Epithelial cell of esophagus (primary cell): ENCODE measurements at regions not wholly inside any gene's neighbourhood (a gene's known extent, or its start where the extent isn't known, plus 50 kb on each side); places are given as distances from the start of the nearest gene placed in this dataset.

Experiments
- DNase-seq: peaks from one replicate; pipeline ENCODE4 v3.0.0; 2010; ENCODE audit warnings: low read depth
- H3K4me3 ChIP-seq: 2 replicates; pipeline ENCODE4 v1.5.1; 2011; ENCODE audit warnings: mild to moderate bottlenecking, low read length, control low read depth
- CTCF ChIP-seq: IDR thresholded peaks from 2 replicates; pipeline ENCODE4 v1.5.1; 2011; ENCODE audit warnings: low read depth, mild to moderate bottlenecking, low read length, control low read depth, inconsistent platforms; ENCODE audit not compliant: insufficient read depth; ENCODE audit errors: missing control alignments

GRCh38 chr4:31598639-31599038 is 878.5 kb downstream of the PCDH7 start:
- no peak overlapping the region for H3K4me3 ChIP-seq
- no peak for TF ChIP-seq CTCF
- peak; percentile 1 for DNase-seq

- H3K4me3 ChIP-seq, result no peak overlapping the region
- TF ChIP-seq CTCF, result no peak
- no peak for DNase-seq
These were observed 881.6 kb downstream of the PCDH7 start for GRCh38 chr4:31601793-31602192.

- peak; percentile 7 for DNase-seq
- TF ChIP-seq CTCF, result no peak
These were observed 893.9 kb downstream of the PCDH7 start for GRCh38 chr4:31613946-31614623.

GRCh38 chr4:31617667-31618066 is 897.5 kb downstream of the PCDH7 start:
- TF ChIP-seq CTCF, result no peak
- no peak overlapping the region for H3K4me3 ChIP-seq

More at GRCh38 chr4:31613946-31614623, 893.9 kb downstream of the PCDH7 start:
- no peak overlapping the region for H3K4me3 ChIP-seq

GRCh38 chr4:31620476-31620875 is 900.3 kb downstream of the PCDH7 start:
- no peak for TF ChIP-seq CTCF
- no peak overlapping the region for H3K4me3 ChIP-seq
- peak; percentile 42 for DNase-seq

More at GRCh38 chr4:31617667-31618066, 897.5 kb downstream of the PCDH7 start:
- no peak for DNase-seq

GRCh38 chr4:31645236-31645635 is 925.1 kb downstream of the PCDH7 start:
- TF ChIP-seq CTCF, result no peak
- no peak overlapping the region for H3K4me3 ChIP-seq
- DNase-seq, result no peak

GRCh38 chr4:31647786-31648185 is 927.6 kb downstream of the PCDH7 start:
- no peak for TF ChIP-seq CTCF
- H3K4me3 ChIP-seq, result no peak overlapping the region
- peak; percentile 78 for DNase-seq
